ENCODE measurements at regions not wholly inside any gene's neighbourhood (a gene's known extent, or its start where the extent isn't known, plus 50 kb on each side); places are given as distances from the start of the nearest gene placed in this dataset.

DNA sequence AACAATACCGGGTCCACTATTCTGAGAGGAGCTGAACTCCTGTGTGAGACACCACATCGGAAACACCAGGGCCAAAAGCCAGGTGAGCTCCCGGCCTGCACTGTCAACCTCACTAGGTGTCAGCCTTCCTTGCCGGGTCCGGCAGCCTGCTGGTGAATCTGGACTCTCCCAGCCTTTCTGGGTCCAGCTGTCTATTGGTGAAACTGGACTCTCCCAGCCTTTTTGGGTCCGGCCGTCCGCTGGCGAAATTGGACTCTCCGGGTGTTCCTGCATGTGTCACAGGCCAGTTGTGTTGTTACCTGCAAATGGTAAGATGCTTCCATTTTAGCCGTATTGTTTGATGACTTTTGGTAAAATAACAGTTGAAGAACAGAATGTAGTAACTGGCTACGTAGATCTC is 801.5 kb downstream of the CDH9 start:
- Histone ChIP-seq H3K27ac (no peak overlapping the region), H3K9me3 (no peaks in the 10 kb centered on the region), H3K4me3 (no peak overlapping the region), H3K4me1 (no peaks in the 10 kb centered on the region), H3K27me3 (no peaks in the 10 kb centered on the region), H3K36me3 (no peaks in the 10 kb centered on the region)
- DNase-seq: no peak
- intact Hi-C loops (cut with DNase I; ENCODE audit: low total_unique reads): no loop called here
- in situ Hi-C loops (cut with MboI; ENCODE audit: low sequenced_read_pairs in 4 of 4): no loop called here
- TF ChIP-seq, protein P1, sequence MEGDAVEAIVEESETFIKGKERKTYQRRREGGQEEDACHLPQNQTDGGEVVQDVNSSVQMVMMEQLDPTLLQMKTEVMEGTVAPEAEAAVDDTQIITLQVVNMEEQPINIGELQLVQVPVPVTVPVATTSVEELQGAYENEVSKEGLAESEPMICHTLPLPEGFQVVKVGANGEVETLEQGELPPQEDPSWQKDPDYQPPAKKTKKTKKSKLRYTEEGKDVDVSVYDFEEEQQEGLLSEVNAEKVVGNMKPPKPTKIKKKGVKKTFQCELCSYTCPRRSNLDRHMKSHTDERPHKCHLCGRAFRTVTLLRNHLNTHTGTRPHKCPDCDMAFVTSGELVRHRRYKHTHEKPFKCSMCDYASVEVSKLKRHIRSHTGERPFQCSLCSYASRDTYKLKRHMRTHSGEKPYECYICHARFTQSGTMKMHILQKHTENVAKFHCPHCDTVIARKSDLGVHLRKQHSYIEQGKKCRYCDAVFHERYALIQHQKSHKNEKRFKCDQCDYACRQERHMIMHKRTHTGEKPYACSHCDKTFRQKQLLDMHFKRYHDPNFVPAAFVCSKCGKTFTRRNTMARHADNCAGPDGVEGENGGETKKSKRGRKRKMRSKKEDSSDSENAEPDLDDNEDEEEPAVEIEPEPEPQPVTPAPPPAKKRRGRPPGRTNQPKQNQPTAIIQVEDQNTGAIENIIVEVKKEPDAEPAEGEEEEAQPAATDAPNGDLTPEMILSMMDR (IDR thresholded peaks at IDR 0.05 in 4 of 5, conservative IDR thresholded peaks at IDR 0.05 in 1 of 5): no peak
- no peak for TF ChIP-seq POLR2A (IDR thresholded peaks at IDR 0.05)
- no peak for ATAC-seq

DNA sequence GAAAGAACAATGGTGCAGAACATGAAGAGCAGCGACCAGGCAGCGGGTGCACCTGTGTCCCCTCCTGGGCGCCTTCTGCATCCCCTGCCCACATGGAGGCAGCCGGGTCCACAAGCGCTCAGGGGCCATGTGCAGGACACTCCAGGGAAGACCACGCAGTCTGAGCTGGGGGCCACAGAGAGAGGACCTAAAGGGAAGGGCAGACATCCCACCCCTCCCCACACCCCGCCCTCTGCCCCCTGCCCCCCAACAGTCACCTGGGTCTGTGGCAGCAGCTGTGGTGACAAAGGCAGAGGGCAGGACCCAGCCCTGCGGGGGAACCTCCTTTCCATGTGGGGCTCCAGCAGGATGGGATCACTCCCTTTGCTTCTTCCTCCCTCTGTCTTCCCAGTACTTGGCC is 805.7 kb downstream of the CDH9 start:
- ATAC-seq (no peak), DNase-seq (no peak)
- TF ChIP-seq, protein P1 (IDR thresholded peaks at IDR 0.05 in 4 of 5, conservative IDR thresholded peaks at IDR 0.05 in 1 of 5): no peak
- TF ChIP-seq POLR2A (IDR thresholded peaks at IDR 0.05): no peak
- Histone ChIP-seq H3K9me3 (no peaks in the 10 kb centered on the region), H3K27me3 (no peaks in the 10 kb centered on the region), H3K36me3 (no peaks in the 10 kb centered on the region), H3K4me3 (no peak overlapping the region), H3K27ac (no peak overlapping the region), H3K4me1 (no peaks in the 10 kb centered on the region)
- intact Hi-C loops (cut with DNase I; ENCODE audit: low total_unique reads): no loop called here
- in situ Hi-C loops (cut with MboI; ENCODE audit: low sequenced_read_pairs in 4 of 4): no loop called here

DNA sequence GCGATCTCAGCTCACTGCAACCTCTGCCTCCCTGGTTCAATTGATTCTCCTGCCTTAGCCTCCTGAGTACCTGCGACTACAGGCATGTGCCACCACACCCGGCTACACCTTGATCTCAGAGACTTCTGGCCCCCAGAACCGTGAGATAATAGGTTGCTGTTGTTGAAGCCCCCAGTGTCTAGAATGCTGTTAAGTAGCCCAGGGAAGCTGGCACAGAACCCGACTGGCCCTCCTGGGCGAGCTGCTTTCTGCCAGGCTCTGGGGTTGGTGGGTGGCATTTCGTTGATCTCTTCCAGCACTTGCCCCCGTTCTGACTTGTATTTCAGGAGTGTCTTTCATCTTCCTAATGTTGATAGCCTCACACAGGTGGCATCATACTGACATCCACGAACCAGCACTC is 807.1 kb downstream of the CDH9 start:
- Histone ChIP-seq H3K27me3 (no peaks in the 10 kb centered on the region), H3K4me3 (no peak overlapping the region), H3K9me3 (no peaks in the 10 kb centered on the region), H3K36me3 (no peaks in the 10 kb centered on the region), H3K4me1 (no peaks in the 10 kb centered on the region), H3K27ac (no peak overlapping the region)
- in situ Hi-C loops (cut with MboI; ENCODE audit: low sequenced_read_pairs in 4 of 4): no loop called here
- intact Hi-C loops (cut with DNase I; ENCODE audit: low total_unique reads): no loop called here
- DNase-seq (no peak), ATAC-seq (no peak)
- TF ChIP-seq, protein P1 (IDR thresholded peaks at IDR 0.05 in 4 of 5, conservative IDR thresholded peaks at IDR 0.05 in 1 of 5): no peak
- no peak for TF ChIP-seq POLR2A (IDR thresholded peaks at IDR 0.05)

DNA sequence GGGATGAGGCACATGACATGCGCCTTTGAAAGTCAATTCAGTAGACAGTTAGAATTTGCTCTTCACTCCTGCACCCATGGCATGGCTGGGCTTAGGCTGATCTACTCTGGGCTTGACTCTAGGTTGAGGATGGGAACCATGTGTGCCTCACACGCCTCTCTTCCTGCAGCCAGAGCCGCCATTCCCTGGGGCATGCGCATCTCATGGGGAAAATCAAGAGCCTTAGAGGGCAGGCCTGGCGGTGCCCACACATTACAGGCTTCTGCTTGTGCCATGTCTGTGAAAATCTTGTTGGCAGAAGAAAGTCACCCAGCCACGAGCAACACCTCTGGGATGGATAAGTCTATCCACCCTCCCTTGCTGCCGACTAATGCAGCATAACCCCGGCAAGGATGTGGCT is 808.5 kb downstream of the CDH9 start:
- no peak for ATAC-seq
- Histone ChIP-seq H3K27ac (no peak overlapping the region), H3K27me3 (no peaks in the 10 kb centered on the region), H3K36me3 (no peaks in the 10 kb centered on the region), H3K4me1 (no peaks in the 10 kb centered on the region), H3K9me3 (no peaks in the 10 kb centered on the region), H3K4me3 (no peak overlapping the region)
- in situ Hi-C loops (cut with MboI; ENCODE audit: low sequenced_read_pairs in 4 of 4): no loop called here
- no peak for DNase-seq
- TF ChIP-seq, protein P1 (IDR thresholded peaks at IDR 0.05 in 4 of 5, conservative IDR thresholded peaks at IDR 0.05 in 1 of 5): no peak
- TF ChIP-seq POLR2A (IDR thresholded peaks at IDR 0.05): no peak
- intact Hi-C loops (cut with DNase I; ENCODE audit: low total_unique reads): no loop called here

DNA sequence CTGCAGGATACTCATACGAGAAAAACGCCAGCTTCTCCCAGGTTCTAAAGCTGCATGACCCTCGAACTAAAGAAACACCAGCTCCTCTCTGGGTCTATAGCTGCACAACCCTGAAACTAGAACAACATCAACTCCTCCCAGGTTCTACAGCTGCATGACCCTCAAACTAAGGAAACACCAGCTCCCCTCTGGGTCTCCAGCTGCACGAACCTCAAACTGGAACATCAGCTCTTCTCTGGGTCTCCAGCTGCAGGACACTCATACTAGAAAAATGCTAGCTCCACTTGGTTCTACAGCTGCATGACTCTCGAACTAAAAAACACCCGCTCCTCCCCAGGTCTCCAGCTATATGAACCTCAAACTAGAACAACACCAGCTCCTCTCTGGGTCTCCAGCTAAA is 811.1 kb downstream of the CDH9 start:
- H3K9me3 ChIP-seq: no peaks in the 10 kb centered on the region
- H3K4me1 ChIP-seq: no peaks in the 10 kb centered on the region
- ATAC-seq: no peak
- in situ Hi-C loops (cut with MboI; ENCODE audit: low sequenced_read_pairs in 4 of 4): no loop called here
- H3K27ac ChIP-seq: no peak overlapping the region
- no peaks in the 10 kb centered on the region for H3K36me3 ChIP-seq
- intact Hi-C loops (cut with DNase I; ENCODE audit: low total_unique reads): no loop called here
- H3K27me3 ChIP-seq: no peaks in the 10 kb centered on the region
- DNase-seq: no peak
- H3K4me3 ChIP-seq: no peak overlapping the region
- TF ChIP-seq, protein P1 (IDR thresholded peaks at IDR 0.05 in 4 of 5, conservative IDR thresholded peaks at IDR 0.05 in 1 of 5): no peak
- TF ChIP-seq POLR2A (IDR thresholded peaks at IDR 0.05): no peak

Measured in gastrocnemius medialis (tissue), 4 donors.